HEK293 (cell line): ENCODE measurements at regions not wholly inside any gene's neighbourhood (a gene's known extent, or its start where the extent isn't known, plus 50 kb on each side); places are given as distances from the start of the nearest gene placed in this dataset.
A peak's percentile ranks its signal among the peaks of the same experiment; 100 is the strongest.

ENCODE experiments used
- CTCF ChIA-PET: fragments of 350-600 bp; formaldehyde crosslinking; extraction: SDS; loops from one replicate; lab custom pipeline; 2021; ENCODE audit warnings: antibody characterized with exemption; lab: Yijun Ruan, JAX
- POLR2A ChIA-PET: fragments of 300-600 bp; formaldehyde crosslinking; extraction: SDS; loops from one replicate; lab custom pipeline; 2020; ENCODE audit warnings: antibody characterized with exemption, inconsistent platforms; lab: Yijun Ruan, JAX
- H3K27ac ChIP-seq: fragments of 200-500 bp; sonication (Bioruptor generic); 2 replicates; pipeline ENCODE4 v1.5.1; 2014; ENCODE audit warnings: low read depth, low read length, control low read depth, inconsistent platforms; ENCODE audit errors: extremely low read depth
- H3K36me3 ChIP-seq, 2 experiments: fragments of 200-500 bp in 1 of 2; sonication (Bioruptor generic) in 1 of 2; 1 replicate in 1 of 2; 2 replicates in 1 of 2; pipeline ENCODE4 v1.5.1; 2014 to 2017; ENCODE audit warnings: inconsistent platforms in 2 of 2, low read length in 2 of 2; ENCODE audit not compliant: control insufficient read depth in 2 of 2, insufficient read depth in 1 of 2
- H3K4me1 ChIP-seq: fragments of 200-500 bp; sonication (Bioruptor generic); 2 replicates; pipeline ENCODE4 v1.5.1; 2014; ENCODE audit warnings: mild to moderate bottlenecking, low read length, inconsistent platforms; ENCODE audit not compliant: control insufficient read depth, insufficient read depth
- H3K4me3 ChIP-seq: 2 replicates; pipeline ENCODE4 v1.5.1; 2011; ENCODE audit warnings: low read depth, mild to moderate bottlenecking, control low read depth, low read length, moderate library complexity
- H3K9me3 ChIP-seq: fragments of 200-500 bp; sonication (Bioruptor generic); 2 replicates; pipeline ENCODE4 v1.5.1; 2014; ENCODE audit warnings: low read depth, low read length, inconsistent platforms; ENCODE audit not compliant: control insufficient read depth, insufficient read depth
- GFI1B ChIP-seq: fragments of 450-650 bp; formaldehyde crosslinking; IDR thresholded peaks from 2 replicates; pipeline ENCODE4 v1.5.1; 2016; ENCODE audit warnings: missing biosample characterization, missing genetic modification characterization
- RBAK ChIP-seq: fragments of 450-650 bp; formaldehyde crosslinking; IDR thresholded peaks from 2 replicates; pipeline ENCODE4 v1.5.1; 2016; ENCODE audit warnings: missing biosample characterization, missing genetic modification characterization
- SP2 ChIP-seq: fragments of 450-650 bp; formaldehyde crosslinking; IDR thresholded peaks from 2 replicates; pipeline ENCODE4 v1.5.1; 2016; ENCODE audit warnings: missing biosample characterization, missing genetic modification characterization
- ZBTB11 ChIP-seq: fragments of 450-650 bp; formaldehyde crosslinking; conservative IDR thresholded peaks from 2 replicates; pipeline ENCODE4 v1.5.1; 2016; ENCODE audit warnings: low read depth, missing biosample characterization, missing genetic modification characterization
- ZBTB21 ChIP-seq: fragments of 450-650 bp; formaldehyde crosslinking; IDR thresholded peaks from 2 replicates; pipeline ENCODE4 v1.5.1; 2017; ENCODE audit warnings: missing biosample characterization, missing genetic modification characterization
- ZNF37A ChIP-seq: fragments of 450-650 bp; IDR thresholded peaks from 2 replicates; pipeline ENCODE4 v1.5.1; 2018; ENCODE audit warnings: missing biosample characterization, missing genetic modification characterization
- ZNF391 ChIP-seq: fragments of 450-650 bp; formaldehyde crosslinking; IDR thresholded peaks from 2 replicates; pipeline ENCODE4 v1.5.1; 2016; ENCODE audit warnings: low read depth, missing biosample characterization, missing genetic modification characterization, borderline replicate concordance
- ZNF423 ChIP-seq: fragments of 450-650 bp; formaldehyde crosslinking; IDR thresholded peaks from 2 replicates; pipeline ENCODE4 v1.5.1; 2016; ENCODE audit warnings: missing biosample characterization, missing genetic modification characterization
- ZNF518A ChIP-seq: fragments of 450-650 bp; formaldehyde crosslinking; conservative IDR thresholded peaks from 2 replicates; pipeline ENCODE4 v1.5.1; 2016; ENCODE audit warnings: low read depth, missing biosample characterization, missing genetic modification characterization
- ZNF560 ChIP-seq: fragments of 450-650 bp; formaldehyde crosslinking; IDR thresholded peaks from 2 replicates; pipeline ENCODE4 v1.5.1; 2017; ENCODE audit warnings: missing biosample characterization, missing genetic modification characterization, borderline replicate concordance
- ZNF677 ChIP-seq: fragments of 450-650 bp; IDR thresholded peaks from 2 replicates; pipeline ENCODE4 v1.5.0; 2018; ENCODE audit warnings: missing biosample characterization, mild to moderate bottlenecking, missing genetic modification characterization, moderate library complexity
- ZSCAN30 ChIP-seq: fragments of 450-650 bp; IDR thresholded peaks from 2 replicates; pipeline ENCODE4 v1.5.1; 2018; ENCODE audit warnings: missing biosample characterization, mild to moderate bottlenecking, missing genetic modification characterization, moderate library complexity

GRCh38 chr1:14421295-14421976 lies 177.0 kb upstream of the KAZN start:
- H3K4me1 ChIP-seq, result no peaks in the 10 kb centered on the region
- H3K27ac ChIP-seq, result no peak overlapping the region
- TF ChIP-seq ZNF677 (tag by site-specific recombination) (no peak), ZSCAN30 (no peak)
- ChIA-PET CTCF (no interaction called here), POLR2A (no interaction called here)
- no peaks in the 10 kb centered on the region for H3K9me3 ChIP-seq
- H3K36me3 ChIP-seq, result no peaks in the 10 kb centered on the region
- no peak overlapping the region for H3K4me3 ChIP-seq

DNA sequence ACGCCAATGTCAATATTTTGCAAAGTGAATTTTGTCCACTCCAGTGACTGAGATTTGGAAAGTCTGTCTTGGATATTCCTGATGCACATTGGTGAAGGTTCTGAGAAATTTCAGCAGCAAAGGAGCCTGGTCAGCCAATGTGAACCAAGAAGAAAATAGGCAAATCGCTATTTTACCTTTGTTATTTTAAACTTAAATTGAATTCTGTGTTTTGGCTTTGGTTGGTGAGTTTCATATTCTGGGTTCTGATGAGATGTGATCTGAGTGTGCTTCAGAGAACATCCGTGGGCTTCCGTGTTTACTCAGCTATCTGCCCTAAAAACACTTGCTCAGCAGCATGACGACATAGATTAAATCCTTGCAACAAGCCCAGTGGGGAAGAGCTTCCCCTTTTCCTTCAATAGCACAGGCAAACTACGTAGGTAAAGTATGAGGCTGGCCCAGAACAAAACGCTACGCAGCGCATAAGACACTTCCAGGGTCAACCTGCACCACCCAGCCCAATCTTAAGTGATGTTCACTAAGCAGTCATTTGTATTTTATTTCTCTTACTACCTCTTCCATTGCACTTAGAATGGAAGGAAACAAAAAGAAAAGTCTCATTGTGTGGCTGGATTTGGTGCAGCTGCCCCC lies 176.4 kb upstream of the KAZN start:
- H3K4me3 ChIP-seq, result no peak overlapping the region
- TF ChIP-seq ZBTB21 (tag by site-specific recombination) (peak; percentile 30; the same call in 1 of the 2 replicates), RBAK (no peak), ZNF518A (peak; percentile 43; the same call in 1 of the 2 replicates)
- TF ChIP-seq, all 188 proteins: peak for 2
- ChIA-PET POLR2A (no interaction called here), CTCF (no interaction called here)
- Histone ChIP-seq H3K9me3 (no peaks in the 10 kb centered on the region), H3K27ac (no peak overlapping the region), H3K4me1 (no peaks in the 10 kb centered on the region), H3K36me3 (no peaks in the 10 kb centered on the region)

- no peaks in the 10 kb centered on the region for H3K9me3 ChIP-seq
- ChIA-PET POLR2A (no interaction called here), CTCF (interaction anchor here (0.7 to 1.9 kb wide), 3 partner anchors 9 to 61 kb away, joined by 3 to 6 read pairs (median 4); no protein-coding TSS in a partner anchor)
- TF ChIP-seq ZNF560, result no peak
- TF ChIP-seq ZNF423 (tag by site-specific recombination), result no peak
- TF ChIP-seq ZNF37A (tag by site-specific recombination), result no peak
- no peak for TF ChIP-seq GFI1B (tag by site-specific recombination)
- TF ChIP-seq SP2 (tag by site-specific recombination), result no peak
- TF ChIP-seq ZBTB11 (tag by site-specific recombination), result no peak
- TF ChIP-seq ZNF391 (tag by site-specific recombination), result no peak
- H3K27ac ChIP-seq, result no peak overlapping the region
- H3K4me1 ChIP-seq, result no peaks in the 10 kb centered on the region
- no peak overlapping the region for H3K4me3 ChIP-seq
- H3K36me3 ChIP-seq, result no peaks in the 10 kb centered on the region
These were observed 174.0 kb upstream of the KAZN start for GRCh38 chr1:14424325-14425002.
